C4-2B (cell line): ENCODE measurements at regions not wholly inside any gene's neighbourhood (a gene's known extent, or its start where the extent isn't known, plus 50 kb on each side); places are given as distances from the start of the nearest gene placed in this dataset.

Source experiments
- ZFX ChIP-seq: fragments of 450-650 bp; IDR thresholded peaks from 2 replicates; pipeline ENCODE4 v1.6.1; 2017
- TF ChIP-seq, protein P1 (sequence below): fragments of 450-650 bp; conservative IDR thresholded peaks from 2 replicates; pipeline ENCODE4 v1.5.1; 2017; ENCODE audit warnings: mild to moderate bottlenecking

GRCh38 chr2:8527031-8527430, 154.8 kb upstream of the ID2 start:
- TF ChIP-seq, protein P1, sequence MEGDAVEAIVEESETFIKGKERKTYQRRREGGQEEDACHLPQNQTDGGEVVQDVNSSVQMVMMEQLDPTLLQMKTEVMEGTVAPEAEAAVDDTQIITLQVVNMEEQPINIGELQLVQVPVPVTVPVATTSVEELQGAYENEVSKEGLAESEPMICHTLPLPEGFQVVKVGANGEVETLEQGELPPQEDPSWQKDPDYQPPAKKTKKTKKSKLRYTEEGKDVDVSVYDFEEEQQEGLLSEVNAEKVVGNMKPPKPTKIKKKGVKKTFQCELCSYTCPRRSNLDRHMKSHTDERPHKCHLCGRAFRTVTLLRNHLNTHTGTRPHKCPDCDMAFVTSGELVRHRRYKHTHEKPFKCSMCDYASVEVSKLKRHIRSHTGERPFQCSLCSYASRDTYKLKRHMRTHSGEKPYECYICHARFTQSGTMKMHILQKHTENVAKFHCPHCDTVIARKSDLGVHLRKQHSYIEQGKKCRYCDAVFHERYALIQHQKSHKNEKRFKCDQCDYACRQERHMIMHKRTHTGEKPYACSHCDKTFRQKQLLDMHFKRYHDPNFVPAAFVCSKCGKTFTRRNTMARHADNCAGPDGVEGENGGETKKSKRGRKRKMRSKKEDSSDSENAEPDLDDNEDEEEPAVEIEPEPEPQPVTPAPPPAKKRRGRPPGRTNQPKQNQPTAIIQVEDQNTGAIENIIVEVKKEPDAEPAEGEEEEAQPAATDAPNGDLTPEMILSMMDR, result no peak
- no peak for TF ChIP-seq ZFX
